HUES6 (cell line): ENCODE measurements at regions not wholly inside any gene's neighbourhood (a gene's known extent, or its start where the extent isn't known, plus 50 kb on each side); places are given as distances from the start of the nearest gene placed in this dataset.
"Not testable (repeated sequence)": the region's sequence is repeated elsewhere in the genome, so short reads cannot be mapped to it uniquely, and the experiment has no call there.

Experiments used
- H3K27ac ChIP-seq: 2 replicates; pipeline ENCODE4 v1.7.0; 2013; ENCODE audit warnings: low read depth, mild to moderate bottlenecking, low read length, inconsistent platforms
- H3K27me3 ChIP-seq: 2 replicates; pipeline ENCODE4 v1.6.1; 2013; ENCODE audit warnings: low read length; ENCODE audit not compliant: control insufficient read depth, insufficient read depth
- H3K36me3 ChIP-seq: 2 replicates; pipeline ENCODE4 v1.6.1; 2013; ENCODE audit warnings: low read length; ENCODE audit not compliant: control insufficient read depth, insufficient read depth
- H3K4me1 ChIP-seq: 2 replicates; pipeline ENCODE4 v1.6.1; 2013; ENCODE audit warnings: low read length; ENCODE audit not compliant: control insufficient read depth, insufficient read depth
- H3K4me3 ChIP-seq: 2 replicates; pipeline ENCODE4 v1.5.1; 2013; ENCODE audit warnings: low read depth, low read length
- H3K9ac ChIP-seq: one replicate; pipeline ENCODE4 v1.6.1; 2013; ENCODE audit warnings: mild to moderate bottlenecking, low read length
- H3K9me3 ChIP-seq: 2 replicates; pipeline ENCODE4 v1.6.1; 2013; ENCODE audit warnings: low read depth, low read length; ENCODE audit not compliant: control insufficient read depth, insufficient read depth

DNA sequence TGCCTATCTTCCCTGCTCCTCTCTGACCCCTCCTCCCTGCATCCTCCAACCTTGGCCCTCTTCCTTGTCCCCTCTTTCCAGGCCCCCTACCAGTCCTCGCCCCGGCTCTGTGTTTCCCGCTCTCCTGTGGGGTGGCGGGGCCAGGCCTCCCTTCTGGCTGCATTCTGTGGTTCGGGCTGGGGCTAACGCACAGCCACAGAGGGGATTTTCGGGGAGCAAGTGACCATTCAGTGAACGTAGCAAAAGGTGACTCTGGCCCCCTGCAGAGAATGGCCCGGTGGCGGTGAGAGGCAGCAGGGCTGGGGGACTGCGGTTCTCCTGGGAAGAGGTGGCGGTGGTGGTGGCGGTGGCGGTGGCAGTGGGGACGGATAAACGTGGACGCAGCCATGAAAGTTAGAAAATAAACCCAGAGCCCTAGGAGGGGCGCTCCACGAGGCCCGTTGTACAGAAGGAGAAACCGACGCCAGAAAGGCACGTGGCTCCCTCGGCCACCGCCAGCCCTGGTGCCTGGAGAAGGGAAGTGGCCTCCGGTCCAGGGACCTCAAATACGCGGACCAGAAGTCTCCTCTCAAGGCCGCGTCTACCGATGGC, 269.6 kb downstream of the ADGRD1 start:
- no peak overlapping the region for H3K9ac ChIP-seq
- peaks cover 30% of the 10 kb centered on the region for H3K4me1 ChIP-seq
- H3K36me3 ChIP-seq = no peaks in the 10 kb centered on the region
- H3K9me3 ChIP-seq = no peaks in the 10 kb centered on the region
- no peaks in the 10 kb centered on the region for H3K27me3 ChIP-seq
- no peak overlapping the region for H3K4me3 ChIP-seq
- no peak overlapping the region for H3K27ac ChIP-seq

DNA sequence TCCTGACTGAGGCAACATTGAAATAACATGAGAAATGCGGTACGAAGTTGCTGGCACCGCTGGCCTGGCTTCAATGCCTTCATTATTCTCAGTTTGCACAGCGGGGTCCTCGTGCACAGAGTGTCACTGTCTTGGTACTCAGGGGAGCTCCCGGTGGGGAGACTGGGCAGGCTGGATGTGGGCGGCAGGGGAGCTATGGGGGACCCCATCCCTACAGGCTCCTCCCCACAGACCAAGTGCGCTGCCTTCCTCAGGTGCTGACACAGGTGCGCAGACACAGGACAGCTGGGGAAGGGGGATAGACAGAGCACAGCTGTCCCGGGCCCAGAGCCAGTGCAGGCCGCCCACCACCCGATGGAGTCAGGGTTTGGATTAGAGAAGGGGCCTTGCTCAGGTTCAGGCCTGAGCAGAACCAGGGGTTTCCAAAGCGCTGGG, 270.1 kb downstream of the ADGRD1 start:
- Histone ChIP-seq H3K9me3 (no peaks in the 10 kb centered on the region), H3K27ac (no peak overlapping the region), H3K4me1 (peaks cover 25% of the 10 kb centered on the region), H3K36me3 (no peaks in the 10 kb centered on the region), H3K9ac (no peak overlapping the region), H3K27me3 (no peaks in the 10 kb centered on the region), H3K4me3 (no peak overlapping the region)

DNA sequence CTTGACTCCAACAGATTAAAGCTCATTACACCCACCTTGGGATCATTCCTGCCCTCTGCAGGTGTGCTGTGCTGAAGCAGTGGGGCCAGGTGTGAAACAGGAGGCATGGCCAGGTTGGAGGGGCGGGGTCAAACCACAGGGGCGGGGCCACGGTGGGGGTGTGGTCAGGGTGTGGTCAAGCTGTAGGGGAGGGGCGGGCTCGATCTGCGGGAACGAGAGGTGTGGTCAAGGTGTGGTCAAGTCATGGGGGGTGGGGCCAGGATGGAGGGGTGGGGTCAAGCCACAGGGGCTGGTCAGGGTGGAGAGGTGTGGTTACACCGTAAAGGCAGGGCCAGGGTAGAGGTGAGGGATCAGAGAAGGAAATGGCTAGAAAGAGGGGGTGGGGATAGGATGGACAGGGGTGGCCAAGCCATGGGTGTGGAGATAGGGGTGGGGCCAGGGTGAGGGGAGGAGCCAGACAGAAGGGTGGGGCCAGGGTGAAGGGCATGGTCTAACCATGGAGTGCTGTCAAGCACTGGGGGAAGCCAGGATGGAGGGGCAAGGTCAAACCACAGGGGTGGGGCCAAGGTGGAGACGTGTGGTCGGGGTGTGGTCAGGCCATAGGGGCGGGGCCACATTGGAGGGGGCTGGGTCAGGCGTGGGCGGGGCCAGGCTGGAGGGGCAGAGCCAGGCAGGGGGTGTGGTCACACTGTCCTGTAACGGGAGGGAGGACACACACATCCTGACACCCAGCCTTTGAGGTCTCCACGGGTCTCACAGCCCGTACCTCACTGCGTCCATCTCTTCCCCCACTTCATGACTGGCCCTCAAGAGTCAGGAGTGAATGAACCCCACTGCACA, 270.7 kb downstream of the ADGRD1 start:
- not testable (repeated sequence) for H3K4me3 ChIP-seq

DNA sequence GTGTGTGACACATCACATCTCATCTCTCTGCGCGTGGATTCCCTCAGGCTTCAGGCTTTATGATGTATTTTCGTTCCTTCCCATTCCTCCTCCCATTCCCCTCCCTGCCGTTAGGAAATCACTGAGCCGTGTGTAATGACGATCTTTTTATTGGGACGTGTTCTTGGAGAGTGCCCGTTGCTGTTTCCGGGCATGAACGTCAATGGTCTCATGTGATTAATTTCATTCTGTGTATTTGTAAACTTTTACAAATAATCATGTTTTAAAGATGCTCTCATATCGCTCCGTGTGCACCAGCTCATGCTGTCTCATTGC, 271.3 kb downstream of the ADGRD1 start:
- H3K4me3 ChIP-seq, H3K27me3 ChIP-seq, H3K9ac ChIP-seq, H3K9me3 ChIP-seq, H3K36me3 ChIP-seq, H3K27ac ChIP-seq: not testable (repeated sequence)
- peaks cover 29% of the 10 kb centered on the region for H3K4me1 ChIP-seq

More for the DNA sequence above, 270.7 kb downstream of the ADGRD1 start:
- not testable (repeated sequence) for H3K27me3 ChIP-seq, H3K36me3 ChIP-seq, H3K27ac ChIP-seq, H3K9me3 ChIP-seq, H3K9ac ChIP-seq
- H3K4me1 ChIP-seq = peaks cover 23% of the 10 kb centered on the region

DNA sequence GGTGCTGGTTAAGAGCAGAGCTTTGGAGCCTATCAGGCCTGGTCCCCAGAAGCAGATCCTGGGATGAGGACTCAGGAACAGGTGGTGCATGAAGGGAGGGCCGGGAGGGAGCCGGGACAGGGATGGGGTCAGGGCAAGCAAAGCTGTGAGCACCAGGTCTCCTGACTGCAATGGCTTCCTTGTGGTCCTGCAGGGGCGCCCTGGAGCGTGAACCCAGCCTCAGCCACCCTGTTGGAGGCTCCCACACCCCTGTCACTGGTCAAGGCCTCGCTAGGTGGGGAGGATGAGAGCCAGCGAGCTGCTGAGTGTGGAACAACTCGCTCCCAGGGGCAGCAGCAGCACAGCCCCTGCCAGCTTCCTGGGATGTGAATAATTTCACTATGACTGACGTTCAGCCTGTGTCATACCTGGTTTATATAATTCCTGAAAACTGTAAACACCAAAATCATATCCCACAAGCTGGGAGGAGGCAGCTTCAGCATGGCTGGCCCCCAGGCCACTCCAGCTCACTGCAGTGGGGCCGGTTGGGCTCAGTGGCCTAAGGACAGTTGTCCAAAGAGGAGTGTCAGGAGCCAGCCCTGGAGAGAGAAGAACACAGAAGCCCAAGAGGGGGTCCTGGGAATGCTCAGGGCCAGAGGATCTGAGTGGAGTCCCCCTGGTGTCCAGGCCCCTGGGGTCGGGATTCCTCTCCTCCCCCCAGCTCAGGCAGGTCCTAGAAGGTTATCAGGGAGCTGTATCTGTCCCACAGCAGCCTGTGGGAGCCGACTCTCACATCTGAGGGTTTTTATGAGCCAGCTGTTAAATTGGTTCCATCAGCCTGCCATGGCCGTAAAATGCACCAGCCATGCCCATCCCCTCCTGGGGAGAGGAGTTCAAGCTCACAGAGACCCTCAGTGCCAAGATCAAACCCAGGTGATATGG, 272.9 kb downstream of the ADGRD1 start:
- Histone ChIP-seq H3K9me3 (no peaks in the 10 kb centered on the region), H3K4me3 (no peak overlapping the region), H3K27ac (no peak overlapping the region), H3K27me3 (no peaks in the 10 kb centered on the region), H3K4me1 (peaks cover 38% of the 10 kb centered on the region), H3K36me3 (no peaks in the 10 kb centered on the region), H3K9ac (peak overlapping the region; percentile 5)

DNA sequence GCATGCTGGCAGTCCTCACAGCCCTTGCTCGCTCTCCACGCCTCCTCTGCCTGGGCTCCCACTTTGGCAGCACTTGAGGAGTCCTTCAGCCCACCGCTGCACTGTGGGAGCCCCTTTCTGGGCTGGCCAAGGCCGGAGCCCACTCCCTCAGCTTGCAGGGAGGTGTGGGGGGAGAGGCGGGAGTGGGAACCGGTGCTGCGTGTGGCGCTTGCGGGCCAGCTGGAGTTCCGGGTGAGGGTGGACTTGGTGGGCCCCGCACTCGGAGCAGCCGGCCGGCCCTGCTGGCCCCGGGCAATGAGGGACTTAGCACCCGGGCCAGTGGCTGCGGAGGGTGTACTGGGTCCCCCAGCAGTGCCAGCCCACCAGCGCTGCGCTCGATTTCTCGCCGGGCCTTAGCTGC, 273.9 kb downstream of the ADGRD1 start:
- H3K4me3 ChIP-seq, H3K9ac ChIP-seq, H3K27ac ChIP-seq, H3K27me3 ChIP-seq, H3K36me3 ChIP-seq, H3K9me3 ChIP-seq: not testable (repeated sequence)
- H3K4me1 ChIP-seq = peaks cover 32% of the 10 kb centered on the region

DNA sequence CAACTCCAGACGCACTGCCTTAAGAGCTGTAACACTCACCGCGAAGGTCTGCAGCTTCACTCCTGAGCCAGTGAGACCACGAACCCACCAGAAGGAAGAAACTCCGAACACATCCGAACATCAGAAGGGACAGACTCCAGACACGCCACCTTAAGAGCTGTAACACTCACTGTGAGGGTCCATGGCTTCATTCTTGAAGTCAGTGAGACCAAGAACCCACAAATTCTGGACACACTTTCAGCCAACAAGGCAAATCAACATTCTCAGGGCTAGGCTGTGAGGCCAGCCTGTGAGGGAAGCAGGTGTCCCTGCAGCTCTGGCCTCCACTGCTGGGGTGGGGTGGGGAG, 275.3 kb downstream of the ADGRD1 start:
- peaks cover 20% of the 10 kb centered on the region for H3K4me1 ChIP-seq

DNA sequence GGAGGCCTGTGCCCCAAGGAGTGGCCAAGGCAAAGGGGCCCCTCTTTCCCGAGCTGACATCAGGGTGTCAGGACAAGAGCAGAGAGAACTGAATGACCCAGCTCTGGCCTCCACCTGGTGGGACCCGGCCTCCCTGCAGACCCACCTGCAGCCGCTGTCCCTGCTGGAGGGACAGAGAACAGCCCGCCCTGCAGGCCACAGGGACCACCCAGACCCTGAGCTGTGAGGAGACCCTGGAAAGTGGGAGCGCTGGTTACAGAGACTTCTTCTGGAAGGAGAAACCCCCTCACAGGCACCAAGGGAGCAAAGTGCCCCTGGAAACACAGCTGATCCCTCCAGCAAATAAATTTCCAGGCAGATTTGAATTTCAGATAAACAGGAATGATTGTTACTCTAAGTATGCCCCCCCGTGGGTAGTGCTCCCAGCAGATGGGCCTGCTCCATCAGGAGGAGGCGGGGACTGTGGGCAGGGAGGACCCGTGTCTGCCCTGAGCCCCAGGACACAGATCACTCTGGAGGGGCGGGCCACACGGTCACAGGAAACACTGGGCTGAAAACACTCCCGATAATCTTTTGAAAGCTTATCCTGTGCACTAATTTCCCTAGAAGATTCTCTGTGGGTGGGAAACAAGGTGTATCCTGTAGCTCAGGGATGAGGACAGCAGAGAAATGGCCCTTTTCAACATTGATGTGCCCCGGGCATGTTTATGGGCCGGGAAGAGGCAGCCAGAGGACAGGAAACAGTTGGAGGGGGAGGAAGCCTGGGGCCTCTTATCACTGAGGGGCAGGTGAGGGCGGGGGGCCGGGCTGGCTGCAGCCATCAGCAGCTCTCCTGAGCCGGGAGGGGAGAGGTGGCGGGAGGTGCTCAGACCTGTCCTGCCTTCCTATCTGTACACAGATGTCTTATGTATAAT, 276.0 kb downstream of the ADGRD1 start:
- Histone ChIP-seq H3K36me3 (no peaks in the 10 kb centered on the region), H3K9me3 (peaks cover 9% of the 10 kb centered on the region; the same call in 1 of the 2 replicates), H3K4me1 (peaks cover 20% of the 10 kb centered on the region), H3K9ac (peak overlapping the region; percentile 46), H3K27me3 (no peaks in the 10 kb centered on the region), H3K27ac (peak overlapping the region; percentile 32; the same call in 1 of the 2 replicates), H3K4me3 (peak overlapping the region; percentile 40; the same call in 1 of the 2 replicates)

More for the DNA sequence above, 275.3 kb downstream of the ADGRD1 start:
- H3K27ac ChIP-seq, H3K4me3 ChIP-seq, H3K9me3 ChIP-seq, H3K36me3 ChIP-seq, H3K9ac ChIP-seq, H3K27me3 ChIP-seq: not testable (repeated sequence)

DNA sequence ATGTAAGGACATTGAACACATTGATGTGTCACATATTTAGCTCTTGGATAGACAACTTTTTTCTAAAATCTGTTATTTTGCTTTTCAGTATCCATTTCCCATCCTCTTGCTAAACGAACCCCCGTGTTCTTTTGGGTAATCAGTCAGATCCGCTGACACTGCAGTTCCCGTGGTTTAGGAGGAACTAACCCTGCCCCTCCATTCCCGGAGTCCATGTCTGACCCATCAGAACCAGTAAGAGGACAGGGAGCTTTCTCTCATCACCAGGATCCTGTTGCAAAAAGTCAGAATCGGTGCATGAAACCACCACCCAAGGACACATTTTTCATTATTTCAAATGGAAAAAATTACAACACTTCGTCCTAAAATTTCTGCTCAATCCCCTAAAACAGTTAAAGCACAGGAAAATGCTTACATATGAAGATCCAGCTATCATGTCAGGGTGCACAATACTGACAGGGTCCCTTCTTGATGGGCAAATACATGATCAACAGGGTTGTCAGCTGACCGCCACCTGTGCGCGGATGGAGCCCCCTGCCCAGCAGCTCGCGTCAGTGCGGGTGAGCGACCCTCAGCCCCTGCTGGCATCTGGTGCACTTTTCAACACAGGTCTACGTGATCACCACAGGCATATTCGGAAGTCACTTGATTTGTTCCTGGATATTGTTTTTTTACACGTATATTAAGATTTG, 276.8 kb downstream of the ADGRD1 start:
- Histone ChIP-seq H3K4me1 (peaks cover 20% of the 10 kb centered on the region), H3K27ac (no peak overlapping the region)

More for the DNA sequence above, 276.8 kb downstream of the ADGRD1 start:
- Histone ChIP-seq H3K4me3 (no peak overlapping the region), H3K36me3 (no peaks in the 10 kb centered on the region), H3K9me3 (peaks cover 9% of the 10 kb centered on the region; the same call in 1 of the 2 replicates), H3K9ac (no peak overlapping the region), H3K27me3 (no peaks in the 10 kb centered on the region)
